Esophagus muscularis mucosa (tissue), 3 donors: ENCODE measurements at regions not wholly inside any gene's neighbourhood (a gene's known extent, or its start where the extent isn't known, plus 50 kb on each side); places are given as distances from the start of the nearest gene placed in this dataset.
"Not testable (repeated sequence)": the region's sequence is repeated elsewhere in the genome, so short reads cannot be mapped to it uniquely, and the experiment has no call there.

Experiments
- CTCF ChIP-seq, 3 experiments: fragments of 200-600 bp in 2 of 3; fragments of 450-650 bp in 1 of 3; sonication (generic) in 2 of 3; IDR thresholded peaks; one replicate each; pipeline ENCODE4 v1.5.1; 2017 to 2019; ENCODE audit warnings: antibody characterized with exemption in 3 of 3, mild to moderate bottlenecking in 2 of 3, moderate library complexity in 1 of 3
- POLR2A ChIP-seq: fragments of 450-650 bp; IDR thresholded peaks from one replicate; pipeline ENCODE4 v1.6.1; 2017; ENCODE audit warnings: antibody characterized with exemption, moderate library complexity, mild to moderate bottlenecking, low read depth
- POLR2AphosphoS5 ChIP-seq, 2 donors: sonication (generic); formaldehyde crosslinking; IDR thresholded peaks; one replicate each; pipeline ENCODE4 v1.6.1; 2017; ENCODE audit warnings: antibody characterized with exemption in 2 of 2

- not testable (repeated sequence) for TF ChIP-seq CTCF (IDR thresholded peaks at IDR 0.05); POLR2A; POLR2AphosphoS5 (IDR thresholded peaks at IDR 0.05)
These were observed 81.7 kb upstream of the GPC3 start for GRCh38 chrX:134067107-134067506.
